NT2/D1 (cell line): ENCODE measurements at regions not wholly inside any gene's neighbourhood (a gene's known extent, or its start where the extent isn't known, plus 50 kb on each side); places are given as distances from the start of the nearest gene placed in this dataset.

Experiments used
- DNase-seq: peaks from one replicate; pipeline ENCODE4 v3.0.0-alpha.2; 2011; ENCODE audit warnings: low read depth, low spot score
- H3K27me3 ChIP-seq: 2 replicates; pipeline ENCODE4 v1.6.0; 2011; ENCODE audit warnings: mild to moderate bottlenecking; ENCODE audit not compliant: insufficient read length, insufficient read depth
- H3K36me3 ChIP-seq: 2 replicates; pipeline ENCODE4 v1.6.1; 2011; ENCODE audit warnings: mild to moderate bottlenecking, low read length, mixed read lengths; ENCODE audit not compliant: insufficient read depth, insufficient read length
- H3K4me1 ChIP-seq: 2 replicates; pipeline ENCODE4 v1.5.1; 2011; ENCODE audit not compliant: insufficient read depth, insufficient read length
- H3K4me3 ChIP-seq: 2 replicates; pipeline ENCODE4 v1.5.1; 2011; ENCODE audit warnings: low read depth; ENCODE audit not compliant: insufficient read length
- H3K9ac ChIP-seq: 2 replicates; pipeline ENCODE4 v1.6.0; 2011; ENCODE audit warnings: low read depth; ENCODE audit not compliant: insufficient read length
- H3K9me3 ChIP-seq: 2 replicates; pipeline ENCODE4 v1.5.1; 2011; ENCODE audit warnings: mild to moderate bottlenecking, low read length; ENCODE audit not compliant: insufficient read depth
- SUZ12 ChIP-seq: IDR thresholded peaks from 2 replicates; pipeline ENCODE4 v1.6.1; 2011; ENCODE audit not compliant: insufficient read length, insufficient read depth; ENCODE audit errors: extremely low read depth
- YY1 ChIP-seq: IDR thresholded peaks from 2 replicates; pipeline ENCODE4 v1.6.1; 2011; ENCODE audit not compliant: insufficient read length, insufficient read depth
- ZNF274 ChIP-seq: IDR thresholded peaks from 2 replicates; pipeline ENCODE4 v1.6.1; 2011; ENCODE audit warnings: mild to moderate bottlenecking, low read depth, low read length

GRCh38 chr15:35874260-35874905 is 328.4 kb upstream of the DPH6 start:
- no peak overlapping the region for H3K9ac ChIP-seq
- TF ChIP-seq ZNF274 (no peak), SUZ12 (no peak), YY1 (no peak)
- H3K9me3 ChIP-seq, result no peaks in the 10 kb centered on the region
- H3K36me3 ChIP-seq, result no peaks in the 10 kb centered on the region
- no peaks in the 10 kb centered on the region for H3K4me1 ChIP-seq
- no peak overlapping the region for H3K4me3 ChIP-seq
- DNase-seq, result no peak
- H3K27me3 ChIP-seq, result no peaks in the 10 kb centered on the region

DNA sequence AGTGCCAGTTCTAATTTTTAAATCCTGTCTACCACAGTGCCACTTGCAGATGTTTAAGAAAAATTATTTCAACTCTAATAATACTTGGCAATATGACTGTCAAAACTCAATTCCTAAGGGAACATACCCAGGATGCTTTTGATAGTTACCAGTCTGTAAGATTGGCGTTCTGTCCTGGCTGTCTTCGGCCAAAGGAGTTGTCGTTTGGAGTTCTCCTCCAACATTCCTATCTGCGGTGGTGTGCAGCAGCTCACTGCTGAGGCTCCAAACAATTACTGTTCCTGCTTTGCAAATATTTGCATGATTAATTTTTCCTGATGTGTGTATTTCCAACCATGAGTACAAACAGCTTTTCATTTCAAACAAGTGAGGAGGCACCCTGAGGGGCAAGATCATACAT is 330.8 kb upstream of the DPH6 start:
- no peak for DNase-seq
- Histone ChIP-seq H3K4me3 (no peak overlapping the region), H3K9me3 (no peaks in the 10 kb centered on the region), H3K9ac (no peak overlapping the region), H3K27me3 (no peaks in the 10 kb centered on the region), H3K4me1 (no peaks in the 10 kb centered on the region), H3K36me3 (no peaks in the 10 kb centered on the region)
- TF ChIP-seq SUZ12, result no peak
- no peak for TF ChIP-seq YY1
- no peak for TF ChIP-seq ZNF274

- H3K4me3 ChIP-seq, result no peak overlapping the region
- no peak overlapping the region for H3K9ac ChIP-seq
- no peaks in the 10 kb centered on the region for H3K36me3 ChIP-seq
- H3K9me3 ChIP-seq, result no peaks in the 10 kb centered on the region
- no peaks in the 10 kb centered on the region for H3K27me3 ChIP-seq
- no peak for TF ChIP-seq ZNF274
- no peak for TF ChIP-seq YY1
- no peak for TF ChIP-seq SUZ12
- H3K4me1 ChIP-seq, result no peaks in the 10 kb centered on the region
- no peak for DNase-seq
These were observed 334.9 kb upstream of the DPH6 start for GRCh38 chr15:35880896-35881295.

DNA sequence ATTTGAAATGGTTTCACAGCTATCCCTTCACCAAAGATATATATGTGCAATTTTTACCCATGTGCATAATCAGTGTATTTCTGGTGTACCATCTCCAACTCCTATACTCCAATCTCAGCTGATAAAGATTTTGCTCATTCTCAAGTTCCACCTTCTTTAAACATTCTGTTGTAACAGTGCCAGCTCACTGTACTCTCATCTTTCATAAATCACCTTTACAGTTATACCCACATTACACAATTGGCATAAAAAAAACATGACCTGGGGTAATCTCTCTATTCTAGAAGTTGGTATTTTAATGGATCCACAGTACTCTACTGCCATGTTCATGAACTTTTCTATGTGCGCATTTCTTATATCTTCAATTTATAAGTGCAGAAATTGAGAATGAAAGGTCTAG is 339.9 kb upstream of the DPH6 start:
- Histone ChIP-seq H3K4me3 (no peak overlapping the region), H3K36me3 (no peaks in the 10 kb centered on the region), H3K27me3 (no peaks in the 10 kb centered on the region), H3K4me1 (no peaks in the 10 kb centered on the region), H3K9me3 (no peaks in the 10 kb centered on the region), H3K9ac (no peak overlapping the region)
- TF ChIP-seq YY1 (no peak), SUZ12 (no peak), ZNF274 (no peak)
- no peak for DNase-seq

GRCh38 chr15:35886765-35887164 is 340.8 kb upstream of the DPH6 start:
- H3K9ac ChIP-seq, result no peak overlapping the region
- H3K4me1 ChIP-seq, result no peaks in the 10 kb centered on the region
- no peak overlapping the region for H3K4me3 ChIP-seq
- no peaks in the 10 kb centered on the region for H3K27me3 ChIP-seq
- DNase-seq, result no peak
- H3K9me3 ChIP-seq, result no peaks in the 10 kb centered on the region
- H3K36me3 ChIP-seq, result no peaks in the 10 kb centered on the region
- TF ChIP-seq SUZ12 (no peak), YY1 (no peak), ZNF274 (no peak)

DNA sequence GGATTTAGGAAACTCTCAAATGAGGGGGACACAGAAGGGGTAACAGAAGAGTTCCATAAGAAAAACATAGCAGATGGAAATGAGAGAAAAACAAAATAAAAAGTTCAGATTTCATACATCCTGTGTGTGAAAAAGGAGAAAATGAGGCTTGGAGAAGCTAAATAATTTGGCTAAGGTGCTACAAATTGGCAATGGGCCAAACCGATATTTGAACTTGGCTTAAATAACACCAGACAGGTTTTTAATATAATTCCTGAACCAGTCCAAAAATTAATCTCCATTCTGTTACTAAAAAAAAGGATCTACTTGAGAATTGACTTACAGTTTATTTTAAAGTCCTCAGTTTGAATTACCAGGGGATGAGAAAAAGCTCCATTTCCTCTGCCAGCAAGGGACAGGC is 342.9 kb upstream of the DPH6 start:
- Histone ChIP-seq H3K9me3 (no peaks in the 10 kb centered on the region), H3K36me3 (no peaks in the 10 kb centered on the region), H3K27me3 (no peaks in the 10 kb centered on the region), H3K4me1 (no peaks in the 10 kb centered on the region), H3K9ac (no peak overlapping the region), H3K4me3 (no peak overlapping the region)
- TF ChIP-seq SUZ12 (no peak), YY1 (no peak), ZNF274 (no peak)
- no peak for DNase-seq

DNA sequence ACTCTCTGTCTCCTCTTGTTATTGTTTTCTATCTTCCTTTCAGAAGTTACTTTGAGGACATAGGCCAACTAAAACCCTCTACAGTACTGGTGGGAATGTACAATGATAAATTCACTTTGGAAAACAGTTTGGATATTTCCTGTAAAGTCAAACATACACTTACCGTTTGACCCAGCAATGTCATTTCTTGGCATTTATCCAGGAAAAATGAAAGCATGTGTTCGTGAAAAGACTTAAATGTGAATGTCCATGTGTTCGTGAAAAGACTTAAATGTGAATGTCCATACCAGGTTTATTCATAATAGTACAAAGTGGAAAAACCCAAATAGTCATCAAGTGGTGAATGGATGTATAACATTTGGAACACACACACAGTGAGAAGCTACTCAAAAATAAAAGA is 361.5 kb upstream of the DPH6 start:
- Histone ChIP-seq H3K4me3 (no peak overlapping the region), H3K36me3 (no peaks in the 10 kb centered on the region), H3K9me3 (no peaks in the 10 kb centered on the region), H3K27me3 (no peaks in the 10 kb centered on the region), H3K4me1 (no peaks in the 10 kb centered on the region), H3K9ac (no peak overlapping the region)
- DNase-seq, result no peak
- TF ChIP-seq SUZ12 (no peak), YY1 (no peak), ZNF274 (no peak)

GRCh38 chr15:35909414-35909813 is 363.4 kb upstream of the DPH6 start:
- no peak for DNase-seq

More at GRCh38 chr15:35909414-35909813, 363.4 kb upstream of the DPH6 start:
- Histone ChIP-seq H3K9me3 (no peaks in the 10 kb centered on the region), H3K4me1 (no peaks in the 10 kb centered on the region), H3K36me3 (no peaks in the 10 kb centered on the region), H3K27me3 (no peaks in the 10 kb centered on the region), H3K9ac (no peak overlapping the region), H3K4me3 (no peak overlapping the region)
- TF ChIP-seq YY1, result no peak
- no peak for TF ChIP-seq SUZ12
- TF ChIP-seq ZNF274, result no peak
